Neuronal stem cell (in vitro differentiated cells): ENCODE measurements at regions not wholly inside any gene's neighbourhood (a gene's known extent, or its start where the extent isn't known, plus 50 kb on each side); places are given as distances from the start of the nearest gene placed in this dataset.
"Not testable (repeated sequence)": the region's sequence is repeated elsewhere in the genome, so short reads cannot be mapped to it uniquely, and the experiment has no call there.

ENCODE experiments used
- DNase-seq: peaks from one replicate; pipeline ENCODE4 v3.0.0-alpha.2; 2013; ENCODE audit warnings: low spot score
- H2AFZ ChIP-seq: one replicate; pipeline ENCODE4 v1.6.1; 2013; ENCODE audit warnings: mild to moderate bottlenecking, low read length, inconsistent platforms
- H2AK5ac ChIP-seq: 2 replicates; pipeline ENCODE4 v1.6.1; 2013; ENCODE audit warnings: low read depth, mild to moderate bottlenecking, inconsistent platforms, low read length, moderate library complexity, mixed read lengths
- H2BK120ac ChIP-seq: 2 replicates; pipeline ENCODE4 v1.6.1; 2013; ENCODE audit warnings: low read depth, mild to moderate bottlenecking, inconsistent platforms, low read length, moderate library complexity, mixed read lengths
- H2BK12ac ChIP-seq: one replicate; pipeline ENCODE4 v1.6.1; 2013; ENCODE audit warnings: low read length, inconsistent platforms
- H2BK15ac ChIP-seq: 2 replicates; pipeline ENCODE4 v1.6.1; 2013; ENCODE audit warnings: mild to moderate bottlenecking, low read length, inconsistent platforms, mixed read lengths
- H2BK5ac ChIP-seq: one replicate; pipeline ENCODE4 v1.6.1; 2013; ENCODE audit warnings: inconsistent platforms, mild to moderate bottlenecking, low read length, moderate library complexity
- H3K14ac ChIP-seq: one replicate; pipeline ENCODE4 v1.6.1; 2013; ENCODE audit warnings: low read length, inconsistent platforms
- H3K18ac ChIP-seq: 2 replicates; pipeline ENCODE4 v1.6.1; 2013; ENCODE audit warnings: low read length, inconsistent platforms
- H3K23ac ChIP-seq: 2 replicates; pipeline ENCODE4 v1.6.1; 2013; ENCODE audit warnings: low read depth, mild to moderate bottlenecking, mixed read lengths, low read length, inconsistent platforms; ENCODE audit not compliant: poor library complexity
- H3K27ac ChIP-seq: replicated peaks from 3 replicates; pipeline ENCODE4 v1.5.1; 2013; ENCODE audit warnings: low read length, inconsistent platforms
- H3K27me3 ChIP-seq, 3 experiments: 2 replicates each; pipeline ENCODE4 v1.6.1; 2013; ENCODE audit warnings: low read length in 3 of 3, mild to moderate bottlenecking in 2 of 3, inconsistent platforms in 1 of 3, low read depth in 1 of 3, mixed read lengths in 1 of 3, moderate library complexity in 1 of 3; ENCODE audit not compliant: control insufficient read depth in 3 of 3, insufficient read depth in 3 of 3
- H3K36me3 ChIP-seq, 2 donors: replicated peaks in 1 of 2; 2 replicates each; pipeline ENCODE4 v1.6.1; 2013; ENCODE audit warnings: low read length in 2 of 2; ENCODE audit not compliant: control insufficient read depth in 2 of 2, insufficient read depth in 2 of 2
- H3K4ac ChIP-seq: 2 replicates; pipeline ENCODE4 v1.6.1; 2013; ENCODE audit warnings: inconsistent platforms, mild to moderate bottlenecking, low read length, moderate library complexity
- H3K4me1 ChIP-seq, 2 donors: 1 replicate in 1 of 2; 2 replicates in 1 of 2; pipeline ENCODE4 v1.6.1; 2013; ENCODE audit warnings: low read length in 2 of 2, low read depth in 1 of 2; ENCODE audit not compliant: control insufficient read depth in 2 of 2, insufficient read depth in 1 of 2
- H3K4me2 ChIP-seq: one replicate; pipeline ENCODE4 v1.6.1; 2013; ENCODE audit warnings: mild to moderate bottlenecking, low read length, inconsistent platforms; ENCODE audit not compliant: insufficient read depth, poor library complexity, severe bottlenecking
- H3K4me3 ChIP-seq, 2 donors: 2 replicates each; pipeline ENCODE4 v1.5.1; 2013; ENCODE audit warnings: low read length in 2 of 2, mild to moderate bottlenecking in 2 of 2, inconsistent platforms in 1 of 2, moderate library complexity in 1 of 2
- H3K79me1 ChIP-seq: one replicate; pipeline ENCODE4 v1.6.1; 2013; ENCODE audit warnings: low read depth, mild to moderate bottlenecking, inconsistent platforms, low read length, moderate library complexity
- H3K9ac ChIP-seq: one replicate; pipeline ENCODE4 v1.6.1; 2013; ENCODE audit warnings: mild to moderate bottlenecking, low read depth, low read length, inconsistent platforms; ENCODE audit not compliant: poor library complexity
- H3K9me3 ChIP-seq, 2 donors: replicated peaks in 1 of 2; 2 replicates each; pipeline versions ENCODE3 to v1.6.1; 2013; ENCODE audit warnings: low read length in 2 of 2, mild to moderate bottlenecking in 2 of 2, inconsistent platforms in 1 of 2, low read depth in 1 of 2, mixed read lengths in 1 of 2, moderate library complexity in 1 of 2; ENCODE audit not compliant: control insufficient read depth in 2 of 2, insufficient read depth in 1 of 2
- H4K8ac ChIP-seq: one replicate; pipeline ENCODE4 v1.6.1; 2013; ENCODE audit warnings: low read depth, mild to moderate bottlenecking, inconsistent platforms, low read length, moderate library complexity
- H4K91ac ChIP-seq: one replicate; pipeline ENCODE4 v1.6.1; 2013; ENCODE audit warnings: low read length, low read depth, mild to moderate bottlenecking, inconsistent platforms; ENCODE audit not compliant: poor library complexity
- WGBS, 2 donors: extraction: QIAGEN DNeasy Blood & Tissue Kit; methylation state at CpG; one replicate each; pipeline ENCODE4 v1.1.7; 2013; ENCODE audit warnings: missing lambda C conversion rate in 2 of 2, mixed read lengths in 1 of 2; ENCODE audit not compliant: insufficient read length in 2 of 2, insufficient replicate concordance in 1 of 2; ENCODE audit errors: extremely low coverage in 2 of 2; 5-methylcytosine and 5-hydroxymethylcytosine counted together

- DNase-seq, result no peak
- no peak overlapping the region for H2BK120ac ChIP-seq
- H3K27ac ChIP-seq, result no peak overlapping the region
Measured at GRCh38 chr6:56786256-56786655, 143.6 kb upstream of the DST start.

GRCh38 chr6:56785536-56785935 is 142.8 kb upstream of the DST start:
- H2AK5ac ChIP-seq, H2BK15ac ChIP-seq, H3K27ac ChIP-seq, H3K79me1 ChIP-seq, H3K27me3 ChIP-seq, H3K9me3 ChIP-seq, H3K4me2 ChIP-seq, H2BK5ac ChIP-seq, H2BK12ac ChIP-seq, H3K4me3 ChIP-seq, H4K91ac ChIP-seq, H3K4ac ChIP-seq, H4K8ac ChIP-seq, H3K36me3 ChIP-seq, H3K23ac ChIP-seq, DNase-seq, H3K9ac ChIP-seq, H2AFZ ChIP-seq, H3K14ac ChIP-seq, H3K4me1 ChIP-seq, H3K18ac ChIP-seq, H2BK120ac ChIP-seq: not testable (repeated sequence)
- no CpG with 5 or more reads among the region's 19 CpGs for WGBS, 2 donors

More at GRCh38 chr6:56786256-56786655, 143.6 kb upstream of the DST start:
- no peak overlapping the region for H3K14ac ChIP-seq
- no peak overlapping the region for H2BK12ac ChIP-seq
- H3K79me1 ChIP-seq, result no peaks in the 10 kb centered on the region
- H3K23ac ChIP-seq, result no peak overlapping the region
- no peaks in the 10 kb centered on the region for H3K4me1 ChIP-seq
- no peak overlapping the region for H2AK5ac ChIP-seq
- no peaks in the 10 kb centered on the region for H3K27me3 ChIP-seq
- no peak overlapping the region for H2BK15ac ChIP-seq
- H3K18ac ChIP-seq, result no peak overlapping the region
- H3K9me3 ChIP-seq, result no peaks in the 10 kb centered on the region
- no peak overlapping the region for H3K4me2 ChIP-seq
- H3K4ac ChIP-seq, result no peak overlapping the region
- H4K91ac ChIP-seq, result no peak overlapping the region
- H3K36me3 ChIP-seq, result peaks cover 0 to 1% of the 10 kb centered on the region in 2 donors
- H3K4me3 ChIP-seq, result no peak overlapping the region
- no peak overlapping the region for H3K9ac ChIP-seq
- no peak overlapping the region for H2BK5ac ChIP-seq
- no CpG with 5 or more reads among the region's 1 CpG for WGBS, 2 donors
- H2AFZ ChIP-seq, result no peak overlapping the region
- H4K8ac ChIP-seq, result no peak overlapping the region

- not testable (repeated sequence) for H3K27me3 ChIP-seq
Measured at GRCh38 chr6:56780109-56780508, 137.4 kb upstream of the DST start.

GRCh38 chr6:56778503-56778902 is 135.8 kb upstream of the DST start:
- H2AFZ ChIP-seq, H3K4me1 ChIP-seq, H2BK120ac ChIP-seq, H2BK12ac ChIP-seq, H3K23ac ChIP-seq, H2BK15ac ChIP-seq, H3K79me1 ChIP-seq, H3K4me2 ChIP-seq, H3K9ac ChIP-seq, DNase-seq, H3K36me3 ChIP-seq, H3K27ac ChIP-seq, H3K9me3 ChIP-seq, H2BK5ac ChIP-seq, H3K4me3 ChIP-seq, H3K27me3 ChIP-seq, H3K18ac ChIP-seq, H3K4ac ChIP-seq, H4K8ac ChIP-seq, H3K14ac ChIP-seq, H4K91ac ChIP-seq, H2AK5ac ChIP-seq: not testable (repeated sequence)
- WGBS, 2 donors, result no CpG with 5 or more reads among the region's 2 CpGs

More at GRCh38 chr6:56780109-56780508, 137.4 kb upstream of the DST start:
- H3K79me1 ChIP-seq, H2BK12ac ChIP-seq, H3K14ac ChIP-seq, H3K36me3 ChIP-seq, H3K9me3 ChIP-seq, H3K4me3 ChIP-seq, DNase-seq, H3K18ac ChIP-seq, H2BK15ac ChIP-seq, H3K23ac ChIP-seq, H3K9ac ChIP-seq, H3K27ac ChIP-seq, H2BK5ac ChIP-seq, H4K8ac ChIP-seq, H2AK5ac ChIP-seq, H3K4me2 ChIP-seq, H2BK120ac ChIP-seq, H3K4ac ChIP-seq, H3K4me1 ChIP-seq, H2AFZ ChIP-seq, H4K91ac ChIP-seq: not testable (repeated sequence)
- no CpG with 5 or more reads among the region's 2 CpGs for WGBS, 2 donors
